Ishikawa (cell line): ENCODE measurements at regions not wholly inside any gene's neighbourhood (a gene's known extent, or its start where the extent isn't known, plus 50 kb on each side); places are given as distances from the start of the nearest gene placed in this dataset.

Experiments used
- CREB1 ChIP-seq: IDR thresholded peaks from 2 replicates; pipeline ENCODE4 v1.6.1; 2012; ENCODE audit warnings: low read depth
- EGR1 ChIP-seq: IDR thresholded peaks from 2 replicates; pipeline ENCODE4 v1.6.1; 2012
- TAF1 ChIP-seq: IDR thresholded peaks from 2 replicates; pipeline ENCODE4 v1.6.1; 2012; ENCODE audit warnings: low read depth, mild to moderate bottlenecking
- TF ChIP-seq, protein P1 (sequence below): IDR thresholded peaks from 2 replicates; pipeline ENCODE4 v1.6.1; 2012; ENCODE audit warnings: low read depth, mild to moderate bottlenecking

DNA sequence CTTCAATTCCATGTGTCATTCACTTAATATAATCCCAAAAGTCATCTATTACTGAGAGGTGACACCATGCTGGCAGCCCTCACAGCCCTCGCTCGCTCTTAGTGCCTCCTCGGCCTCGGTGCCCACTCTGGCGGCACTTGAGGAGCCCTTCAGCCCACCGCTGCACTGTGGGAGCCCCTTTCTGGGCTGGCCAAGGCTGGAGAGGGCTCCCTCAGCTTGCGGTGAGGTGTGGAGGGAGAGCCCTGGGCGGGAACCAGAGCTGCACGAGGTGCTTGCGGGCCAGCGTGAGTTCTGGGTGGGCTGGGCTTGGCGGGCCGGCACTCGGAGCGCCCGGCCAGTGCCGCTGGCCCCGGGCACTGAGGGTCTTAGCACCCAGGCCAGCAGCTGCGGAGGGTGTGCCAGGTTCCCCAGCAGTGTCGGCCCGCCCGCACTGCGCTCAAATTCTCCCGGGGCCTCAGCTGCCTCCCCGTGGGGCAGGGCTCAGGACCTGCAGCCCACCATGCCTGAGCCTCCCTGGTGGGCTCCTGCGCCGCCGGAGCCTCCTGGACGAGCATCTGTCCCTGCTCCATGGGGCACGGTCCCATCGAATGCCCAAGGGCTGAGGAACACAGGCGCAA, 374.1 kb downstream of the ELAVL2 start:
- no peak for TF ChIP-seq EGR1
- TF ChIP-seq, protein P1, sequence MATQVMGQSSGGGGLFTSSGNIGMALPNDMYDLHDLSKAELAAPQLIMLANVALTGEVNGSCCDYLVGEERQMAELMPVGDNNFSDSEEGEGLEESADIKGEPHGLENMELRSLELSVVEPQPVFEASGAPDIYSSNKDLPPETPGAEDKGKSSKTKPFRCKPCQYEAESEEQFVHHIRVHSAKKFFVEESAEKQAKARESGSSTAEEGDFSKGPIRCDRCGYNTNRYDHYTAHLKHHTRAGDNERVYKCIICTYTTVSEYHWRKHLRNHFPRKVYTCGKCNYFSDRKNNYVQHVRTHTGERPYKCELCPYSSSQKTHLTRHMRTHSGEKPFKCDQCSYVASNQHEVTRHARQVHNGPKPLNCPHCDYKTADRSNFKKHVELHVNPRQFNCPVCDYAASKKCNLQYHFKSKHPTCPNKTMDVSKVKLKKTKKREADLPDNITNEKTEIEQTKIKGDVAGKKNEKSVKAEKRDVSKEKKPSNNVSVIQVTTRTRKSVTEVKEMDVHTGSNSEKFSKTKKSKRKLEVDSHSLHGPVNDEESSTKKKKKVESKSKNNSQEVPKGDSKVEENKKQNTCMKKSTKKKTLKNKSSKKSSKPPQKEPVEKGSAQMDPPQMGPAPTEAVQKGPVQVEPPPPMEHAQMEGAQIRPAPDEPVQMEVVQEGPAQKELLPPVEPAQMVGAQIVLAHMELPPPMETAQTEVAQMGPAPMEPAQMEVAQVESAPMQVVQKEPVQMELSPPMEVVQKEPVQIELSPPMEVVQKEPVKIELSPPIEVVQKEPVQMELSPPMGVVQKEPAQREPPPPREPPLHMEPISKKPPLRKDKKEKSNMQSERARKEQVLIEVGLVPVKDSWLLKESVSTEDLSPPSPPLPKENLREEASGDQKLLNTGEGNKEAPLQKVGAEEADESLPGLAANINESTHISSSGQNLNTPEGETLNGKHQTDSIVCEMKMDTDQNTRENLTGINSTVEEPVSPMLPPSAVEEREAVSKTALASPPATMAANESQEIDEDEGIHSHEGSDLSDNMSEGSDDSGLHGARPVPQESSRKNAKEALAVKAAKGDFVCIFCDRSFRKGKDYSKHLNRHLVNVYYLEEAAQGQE = no peak
- no peak for TF ChIP-seq CREB1
- no peak for TF ChIP-seq TAF1
